Kasumi-1 (cell line): ENCODE measurements at regions not wholly inside any gene's neighbourhood (a gene's known extent, or its start where the extent isn't known, plus 50 kb on each side); places are given as distances from the start of the nearest gene placed in this dataset.
"Not testable (repeated sequence)": the region's sequence is repeated elsewhere in the genome, so short reads cannot be mapped to it uniquely, and the experiment has no call there.

Experiments
- DNase-seq, 2 experiments: peaks; one replicate each; lab custom pipeline; 2025; lab: John Stamatoyannopoulos, UW

DNA sequence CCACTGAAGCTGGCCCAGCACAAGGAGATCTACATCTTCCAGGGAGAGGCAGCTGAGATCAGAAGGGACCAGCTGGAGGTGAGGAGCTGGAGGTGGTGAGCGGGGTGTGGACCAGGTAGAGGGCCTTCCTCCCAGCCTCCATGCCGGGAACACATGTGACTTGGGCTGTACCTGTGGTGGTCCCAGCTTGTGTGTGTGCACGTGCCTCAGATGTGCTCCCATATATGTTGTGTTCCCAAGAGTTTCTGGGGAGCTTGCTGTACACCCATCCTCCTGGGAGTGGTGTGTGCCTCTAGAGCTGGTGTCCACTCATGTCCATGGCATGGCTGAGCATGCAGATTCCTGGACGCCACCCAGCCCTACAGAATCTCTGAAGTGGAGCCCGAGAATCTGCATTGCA, 183.7 kb upstream of the AKAP13 start:
- not testable (repeated sequence) for DNase-seq

DNA sequence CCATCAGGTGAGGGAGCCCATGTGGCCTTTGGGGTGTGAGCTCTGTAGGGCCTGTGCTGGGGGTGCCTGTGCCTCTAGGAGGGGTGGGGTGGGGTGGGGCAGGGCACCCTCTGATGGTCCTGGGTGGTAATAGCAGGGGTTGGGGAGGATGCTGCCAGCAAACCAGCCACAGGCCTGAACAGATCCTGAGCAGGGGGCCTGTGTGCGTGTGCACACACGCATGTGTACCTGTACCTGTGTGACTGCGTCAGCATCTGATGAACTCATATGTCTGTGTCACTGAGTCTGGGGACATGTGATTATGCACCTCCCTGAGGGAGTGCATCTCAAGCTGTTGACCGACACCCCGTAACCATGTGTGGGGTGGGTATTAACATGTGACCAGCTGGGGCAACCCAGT, 182.8 kb upstream of the AKAP13 start:
- not testable (repeated sequence) for DNase-seq

DNA sequence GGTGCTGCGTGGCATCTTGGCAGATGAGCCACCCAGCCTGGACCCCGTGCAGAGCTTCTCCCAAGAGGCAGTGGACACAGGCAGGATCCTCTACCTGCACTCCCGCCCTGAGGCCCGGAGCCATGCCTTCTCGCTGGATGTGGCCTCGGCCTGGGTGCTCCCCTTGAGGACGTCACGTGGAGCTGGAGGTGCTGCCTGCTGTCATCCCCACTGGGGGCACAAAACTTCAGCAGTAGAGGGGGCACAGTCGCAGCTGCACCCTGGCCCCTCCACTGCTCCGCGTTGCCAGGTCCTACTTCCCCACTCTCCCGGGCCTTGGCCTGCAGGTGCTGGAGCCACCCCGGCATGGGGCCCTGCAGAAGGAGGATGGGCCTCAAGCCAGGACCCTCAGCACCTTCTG, 182.0 kb upstream of the AKAP13 start:
- not testable (repeated sequence) for DNase-seq

DNA sequence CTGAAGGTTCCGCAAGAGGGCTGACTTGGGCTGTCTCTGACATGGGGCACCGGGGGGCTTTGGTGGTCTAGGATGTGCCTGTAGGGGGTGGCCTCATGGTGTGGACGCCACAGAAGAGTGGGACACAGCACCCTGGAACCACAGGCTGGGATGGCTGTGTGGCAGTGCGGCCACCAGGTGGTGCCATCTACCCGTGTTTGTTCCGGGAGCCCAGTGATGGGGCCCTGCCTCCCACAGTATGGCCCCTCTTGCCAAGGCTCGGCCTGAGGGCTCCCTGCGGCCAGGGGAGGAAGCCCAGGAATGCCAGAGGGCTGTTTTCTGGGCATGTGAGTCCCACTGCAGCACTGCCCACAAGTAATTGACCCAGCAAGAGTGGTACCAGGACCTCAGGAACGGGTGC, 180.2 kb upstream of the AKAP13 start:
- not testable (repeated sequence) for DNase-seq

DNA sequence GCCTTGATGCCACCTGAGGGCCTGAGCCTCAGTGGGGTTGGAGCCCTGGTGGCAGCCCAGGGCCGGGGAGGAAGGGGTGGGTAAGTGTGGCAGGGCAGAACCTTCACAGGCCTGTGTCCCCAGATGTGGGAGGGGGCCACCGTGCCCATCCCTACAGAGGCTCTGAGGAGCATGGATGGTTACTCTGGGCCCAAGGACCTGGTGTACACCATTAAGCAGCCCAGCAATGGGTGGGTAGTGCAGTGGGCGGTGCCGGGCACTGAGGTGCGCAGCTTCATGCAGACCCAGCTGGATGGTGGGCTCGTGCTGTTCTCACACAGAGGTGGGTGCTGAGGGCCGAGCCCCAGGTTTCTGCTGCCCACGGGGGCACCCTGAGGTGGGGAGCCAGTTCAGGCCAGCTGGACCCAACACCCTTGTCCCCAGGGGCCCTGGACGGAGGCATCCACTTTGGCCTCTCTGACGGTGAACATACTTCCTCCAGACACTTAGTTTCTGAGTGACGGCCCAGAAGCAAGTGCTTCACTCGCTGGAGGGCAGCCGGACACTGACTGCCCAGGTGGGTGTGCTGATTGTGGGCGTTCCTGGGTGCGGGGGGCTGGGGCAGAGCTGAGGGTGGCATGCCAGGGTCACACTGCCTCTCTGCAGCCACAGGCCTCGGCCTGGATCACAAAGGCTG, 179.1 kb upstream of the AKAP13 start:
- DNase-seq: not testable (repeated sequence)

DNA sequence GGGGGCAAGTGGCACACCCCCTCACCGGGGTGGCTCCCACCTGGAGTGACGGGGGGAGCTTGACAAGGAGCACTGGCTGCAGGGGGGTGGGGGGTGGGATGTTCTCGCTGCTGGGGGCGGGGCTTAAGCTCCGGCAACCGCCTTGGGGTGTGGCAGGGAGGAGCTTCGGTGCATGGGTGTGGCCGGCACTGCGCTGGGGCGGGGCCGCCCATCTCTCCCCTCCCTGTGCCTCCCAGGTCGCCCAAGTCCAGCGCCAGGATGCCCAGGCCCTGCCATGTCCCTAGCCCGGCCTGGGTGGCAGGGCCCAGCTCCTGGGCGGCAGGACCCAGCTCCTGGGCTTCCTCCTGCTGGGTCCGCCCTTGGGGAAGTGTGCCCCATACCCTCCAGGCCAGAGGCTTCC, 175.9 kb upstream of the AKAP13 start:
- DNase-seq: not testable (repeated sequence)

DNA sequence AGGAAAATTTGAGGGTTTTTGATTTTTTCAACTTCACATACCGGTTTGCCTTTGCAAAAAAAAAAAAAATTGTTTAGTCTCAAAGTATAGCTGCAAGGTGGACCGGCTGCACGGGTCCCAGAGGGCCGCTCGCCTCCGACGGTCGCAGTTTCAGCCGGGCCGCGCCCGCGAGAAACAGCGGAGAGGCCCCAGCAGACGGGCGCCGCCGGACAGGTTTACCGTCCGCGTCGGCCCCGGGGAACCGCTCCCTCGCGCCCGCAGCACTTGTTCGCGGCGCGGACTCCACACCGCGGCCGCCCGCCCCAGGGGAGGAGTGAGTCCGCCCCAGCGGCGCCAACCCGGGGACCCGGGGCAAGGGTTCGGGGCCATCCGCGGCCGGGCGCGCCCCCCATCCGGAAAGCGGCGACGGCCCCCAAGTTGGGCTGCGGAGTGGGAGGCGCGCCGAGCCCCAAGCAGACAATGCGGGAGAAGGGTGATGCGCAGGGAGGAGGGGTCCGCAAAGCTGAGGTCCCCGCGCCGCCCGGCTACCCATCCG, 146.5 kb upstream of the AKAP13 start:
- DNase-seq: not testable (repeated sequence)

DNA sequence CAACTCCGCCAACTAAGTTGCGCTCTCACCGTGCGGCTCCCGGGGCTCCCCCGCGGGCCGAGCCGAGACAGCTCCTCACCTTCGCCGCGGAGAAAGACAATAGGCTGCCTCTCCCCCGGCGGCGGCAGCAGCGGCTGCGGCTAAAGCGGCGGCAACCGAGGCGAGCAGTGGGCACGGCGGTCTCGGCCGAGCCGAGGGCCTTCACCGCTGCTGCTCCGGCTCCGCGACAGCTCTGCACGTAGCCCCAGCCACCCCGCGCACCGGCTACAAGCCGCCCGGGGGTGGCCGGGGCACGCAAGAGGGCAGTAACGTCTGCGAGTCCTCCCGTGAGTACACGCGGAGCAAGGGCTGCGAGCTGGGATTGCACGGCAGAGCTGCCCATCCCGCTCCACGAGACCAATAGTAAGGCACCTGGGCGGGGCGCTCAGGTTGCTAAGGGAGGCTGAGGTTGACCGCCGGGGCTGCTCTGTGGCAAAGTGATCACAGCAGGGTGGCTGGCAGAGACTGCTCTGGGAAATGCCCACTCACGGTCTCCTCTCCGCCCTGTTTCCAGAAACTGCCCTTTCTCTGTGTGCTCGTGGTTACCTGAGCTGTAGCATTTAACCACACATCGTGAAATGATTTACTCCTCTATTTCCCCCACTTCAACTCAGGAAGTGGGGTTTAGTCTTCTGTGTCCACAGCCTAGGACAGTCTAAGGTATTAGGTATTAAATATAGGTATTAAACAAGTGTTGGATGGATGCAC, 145.8 kb upstream of the AKAP13 start:
- DNase-seq: not testable (repeated sequence)

DNA sequence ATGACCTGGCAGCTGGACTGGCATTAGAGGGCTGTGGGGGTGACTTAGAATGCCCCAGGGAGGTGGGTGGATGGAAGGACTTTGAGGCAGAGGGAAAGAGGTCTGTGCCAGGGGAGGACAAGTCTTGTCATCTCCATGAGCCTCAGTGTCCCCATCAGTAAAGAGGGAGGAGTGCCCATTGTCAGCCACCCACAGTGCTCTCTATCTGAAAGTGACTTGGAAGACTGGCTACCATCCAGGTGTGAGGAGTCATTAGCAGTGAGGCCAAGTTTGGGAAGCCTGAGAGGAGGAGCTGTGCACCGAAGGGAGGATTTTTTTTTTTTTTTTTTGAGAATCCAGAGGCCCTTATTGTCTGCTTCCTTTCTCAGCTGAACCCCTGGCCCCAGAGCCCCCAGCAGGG, 136.3 kb upstream of the AKAP13 start:
- DNase-seq: not testable (repeated sequence)

DNA sequence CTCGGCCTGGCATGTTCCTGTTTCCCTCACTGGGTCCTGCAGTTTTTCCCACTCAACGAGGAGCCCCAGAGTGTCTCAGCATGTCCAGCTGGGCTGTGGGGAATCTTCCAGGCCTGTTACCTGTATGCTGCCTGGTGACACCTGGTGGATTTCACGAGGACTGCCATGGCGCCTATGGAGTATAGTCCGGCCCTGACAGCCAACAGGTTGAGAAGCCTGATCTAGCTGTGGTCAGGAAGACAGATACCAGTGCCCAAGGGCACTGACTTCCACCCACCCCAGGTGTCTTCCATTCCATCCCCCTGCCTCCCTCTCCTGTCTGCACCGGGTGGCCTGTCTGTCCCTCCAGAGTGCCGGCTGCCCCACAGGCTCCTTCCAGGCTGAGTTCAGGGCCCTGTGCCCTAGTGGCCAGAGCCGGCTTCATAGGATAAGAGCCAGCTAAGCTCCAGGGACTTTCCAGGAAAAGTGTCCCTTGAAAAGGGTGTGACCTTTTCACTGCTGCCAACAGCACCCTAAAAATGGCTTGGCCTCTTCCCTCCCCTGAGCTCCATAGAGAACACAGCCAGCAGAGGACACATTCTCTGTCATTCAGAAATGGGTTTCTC, 129.4 kb upstream of the AKAP13 start:
- DNase-seq: not testable (repeated sequence)

DNA sequence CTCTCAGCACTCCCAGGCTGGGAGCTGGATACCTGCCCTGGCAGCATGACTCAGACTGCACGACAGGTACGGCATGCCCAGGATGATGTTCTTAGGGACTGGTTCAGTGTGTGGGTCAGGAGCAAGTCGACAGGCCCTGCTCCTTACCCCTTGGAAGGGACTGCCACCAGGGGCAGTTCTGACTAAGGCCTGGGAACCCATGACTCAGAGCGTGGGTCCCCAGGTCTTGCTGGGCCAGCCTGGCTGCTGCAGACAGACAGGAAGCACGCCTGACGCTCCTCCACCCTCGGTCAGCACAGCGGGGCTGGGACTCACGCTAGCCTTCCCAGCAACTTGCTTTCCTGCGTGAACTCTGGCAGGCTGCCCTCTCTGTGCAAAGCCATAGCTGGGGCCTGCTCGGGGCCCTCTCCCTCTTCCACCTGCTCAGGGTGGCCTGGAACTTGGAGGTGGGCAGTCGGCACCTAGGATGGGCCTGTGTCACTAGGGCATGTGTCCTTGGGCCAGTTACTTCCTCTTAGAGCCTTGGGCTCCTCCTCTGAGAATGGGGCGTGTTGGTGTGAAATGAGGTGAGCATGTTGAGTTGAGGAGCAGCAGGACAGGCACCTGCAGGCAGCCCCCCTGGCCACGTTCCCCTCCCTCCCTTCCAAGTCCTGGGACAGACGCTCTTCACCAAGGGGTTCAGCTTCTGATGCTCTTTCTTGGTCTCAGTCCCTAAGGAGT, 127.0 kb upstream of the AKAP13 start:
- not testable (repeated sequence) for DNase-seq

DNA sequence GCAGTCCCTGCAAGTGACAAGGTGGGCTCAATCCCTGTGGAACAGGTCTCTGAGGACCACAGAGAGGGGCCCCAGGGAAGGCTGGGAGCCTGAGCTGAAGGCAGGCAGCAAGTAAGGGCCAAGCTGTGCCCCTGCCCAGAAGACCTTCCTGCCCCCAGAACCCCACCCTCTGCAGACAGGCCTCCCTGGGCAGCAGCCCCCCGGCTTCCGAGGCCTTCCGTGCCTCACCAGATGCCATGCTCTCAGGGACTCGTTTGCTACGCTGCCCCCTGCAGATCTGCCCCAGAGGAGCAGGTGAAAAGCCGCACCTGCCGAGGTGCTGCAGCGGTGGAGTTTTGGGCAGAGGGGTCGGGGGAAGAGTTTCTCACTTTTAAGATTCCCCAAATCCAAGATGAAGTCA, 125.4 kb upstream of the AKAP13 start:
- DNase-seq: not testable (repeated sequence)

DNA sequence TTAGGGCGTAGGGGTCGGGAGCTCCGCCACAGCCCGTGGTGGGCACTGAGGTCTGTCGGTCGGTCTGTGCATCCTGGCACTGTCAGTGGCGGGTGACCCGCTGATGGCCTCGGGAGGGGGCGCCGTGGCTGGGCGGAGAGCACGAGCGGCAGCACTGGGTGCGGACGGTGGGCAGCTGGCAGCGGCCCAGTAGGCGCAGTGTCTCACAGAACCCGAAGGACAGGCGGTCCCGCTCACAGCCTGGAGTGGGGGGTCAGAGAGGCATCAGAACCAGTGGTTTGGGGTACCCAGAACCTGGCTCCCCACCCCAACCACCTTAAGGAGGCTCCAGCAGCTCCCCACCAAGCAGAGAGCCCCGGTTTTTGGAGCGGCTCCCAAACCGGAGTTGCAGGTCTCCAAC, 124.9 kb upstream of the AKAP13 start:
- DNase-seq: not testable (repeated sequence)

DNA sequence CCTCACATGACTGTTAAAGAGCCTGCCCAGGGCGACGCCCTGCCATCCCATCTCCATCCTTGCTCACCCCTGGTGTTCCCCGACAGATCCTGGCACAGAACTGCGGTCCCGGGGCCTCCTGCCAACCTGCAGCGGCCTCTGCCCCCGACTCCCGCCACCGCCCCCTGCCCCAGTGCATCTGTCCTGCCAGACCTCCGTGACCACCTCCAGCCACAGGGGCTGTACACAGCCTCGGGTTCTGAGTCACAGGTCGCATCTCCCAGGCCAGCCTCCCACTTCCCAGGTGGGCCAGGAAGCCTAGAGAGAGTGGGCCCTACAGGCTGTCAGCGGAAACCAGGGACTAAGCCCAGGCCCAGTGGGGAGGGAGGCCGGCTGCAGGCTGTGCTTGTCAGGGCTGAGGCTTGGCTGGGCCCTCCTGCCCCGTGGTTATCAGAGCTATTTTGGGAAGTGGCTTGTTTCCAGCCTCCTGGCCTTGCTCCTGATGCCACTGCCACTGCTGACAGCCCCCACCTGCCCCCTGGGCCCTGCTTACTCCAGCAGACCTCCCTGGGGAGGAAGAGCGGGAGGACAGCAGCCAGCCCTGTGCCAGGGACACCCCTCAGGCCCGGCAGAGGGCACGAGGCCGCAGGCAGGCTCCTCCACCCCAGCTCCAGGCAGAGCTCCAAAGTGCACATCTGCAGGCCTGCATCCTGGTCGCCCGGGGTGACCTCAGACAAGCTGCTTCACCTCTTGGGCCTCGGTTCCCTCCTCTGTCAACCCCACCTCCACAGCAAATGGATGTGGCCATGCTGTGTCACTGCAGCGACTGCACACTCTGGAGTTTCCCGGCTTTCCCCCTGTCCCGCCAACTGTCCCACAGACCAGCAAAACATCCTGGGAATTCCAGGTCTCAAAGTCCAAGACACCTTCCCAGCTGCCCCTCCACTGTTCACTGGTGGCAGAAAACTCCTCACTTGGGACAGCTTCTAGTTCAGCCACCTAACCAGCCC, 124.1 kb upstream of the AKAP13 start:
- DNase-seq: not testable (repeated sequence)

DNA sequence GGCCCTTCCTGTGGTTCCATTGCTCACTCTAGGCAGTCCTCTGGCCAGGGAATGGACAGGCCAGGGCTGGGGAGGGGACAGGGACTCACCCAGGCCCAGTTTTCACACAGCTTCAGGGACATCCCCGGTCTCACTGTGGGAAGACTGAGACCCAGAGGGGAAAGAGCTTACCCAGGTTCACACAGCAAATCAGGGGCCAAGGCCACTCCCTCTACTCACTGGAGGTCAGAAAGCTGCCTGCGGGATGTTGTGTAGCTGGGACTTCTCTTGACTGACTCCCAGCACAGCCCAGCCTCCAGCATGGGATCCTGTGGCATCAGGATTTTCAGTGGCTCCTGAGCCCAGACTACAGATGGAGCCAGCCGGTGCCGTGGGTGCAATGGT, 122.3 kb upstream of the AKAP13 start:
- DNase-seq: not testable (repeated sequence)

DNA sequence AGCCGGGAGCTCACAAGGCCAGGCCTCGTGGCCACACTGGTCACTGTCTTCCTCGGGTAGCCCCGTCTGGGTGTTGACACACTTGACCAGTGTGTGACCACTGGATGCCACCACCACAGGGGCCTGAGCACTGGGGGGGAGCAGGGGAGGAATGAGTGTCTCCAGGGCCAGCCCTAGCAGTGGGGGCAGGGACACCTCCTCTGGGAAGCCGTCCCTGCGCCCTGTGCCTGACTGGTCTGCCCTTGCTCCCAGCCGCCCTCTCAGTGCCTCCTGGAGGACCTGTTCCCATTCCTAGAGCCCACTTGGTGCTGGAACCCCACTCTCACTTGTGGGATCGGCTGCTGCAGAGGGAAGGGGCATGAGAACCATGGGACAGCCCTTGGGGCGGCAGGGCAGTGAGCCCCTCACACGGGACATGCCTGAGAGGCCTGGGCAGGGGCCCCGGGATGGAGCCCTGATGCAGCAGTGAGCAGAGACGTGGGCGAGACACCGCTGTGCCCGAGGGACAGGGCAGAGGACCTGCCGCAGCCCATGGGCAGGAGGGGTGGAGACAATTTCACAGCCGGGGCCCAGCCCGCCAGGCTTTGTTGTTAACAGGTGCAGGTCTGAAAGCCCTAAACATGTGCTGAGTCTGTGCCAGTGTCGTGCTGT, 121.7 kb upstream of the AKAP13 start:
- DNase-seq: not testable (repeated sequence)

DNA sequence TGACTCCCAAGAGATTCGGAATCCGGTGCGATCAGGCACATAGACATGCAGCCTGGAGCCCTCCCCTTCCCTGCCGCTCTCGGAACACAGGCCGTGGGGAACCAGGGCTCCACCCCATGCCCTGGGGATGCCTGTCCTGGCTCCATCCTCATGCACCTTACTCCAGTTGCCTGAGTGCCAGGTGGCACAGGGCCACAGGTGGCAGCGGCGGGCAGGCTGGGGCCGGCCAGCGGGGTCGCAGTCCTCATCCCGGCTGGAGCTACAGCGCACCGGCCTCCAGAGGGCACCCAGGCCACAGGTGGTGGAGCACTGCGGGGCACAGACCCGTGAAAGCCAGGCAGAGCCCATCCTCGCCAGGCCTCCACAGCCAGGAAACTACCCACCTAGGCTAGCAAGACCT, 119.9 kb upstream of the AKAP13 start:
- DNase-seq: not testable (repeated sequence)

DNA sequence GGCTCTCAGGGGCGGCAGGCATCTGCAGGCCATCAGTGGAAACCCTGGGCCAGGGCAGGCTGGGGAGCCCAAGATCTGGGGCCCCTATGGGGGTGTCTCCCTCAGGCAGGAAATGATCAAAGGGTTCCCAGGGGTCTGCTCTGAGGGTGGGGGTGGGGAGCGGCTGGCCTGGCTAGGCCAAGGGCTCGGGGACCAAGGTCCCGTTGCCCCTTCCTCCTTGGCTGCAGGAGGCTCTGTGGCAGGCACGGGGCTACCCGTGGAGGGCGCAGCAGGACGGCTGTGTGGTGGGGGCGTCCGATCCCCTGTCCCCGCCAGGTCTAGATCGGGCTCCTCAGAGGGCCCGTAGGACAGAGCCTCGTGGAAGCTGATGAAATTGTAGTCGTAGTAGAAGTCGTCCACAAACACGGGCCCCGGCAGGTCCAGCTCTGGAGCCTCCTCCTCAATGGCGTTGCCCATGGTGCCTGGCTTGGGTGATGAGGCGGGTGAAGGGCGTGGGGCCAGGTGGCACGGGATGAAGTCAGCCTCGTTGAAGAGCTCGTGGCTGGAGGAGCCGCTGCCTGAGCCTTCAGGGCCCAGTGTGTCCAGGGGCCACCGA, 117.8 kb upstream of the AKAP13 start:
- not testable (repeated sequence) for DNase-seq

DNA sequence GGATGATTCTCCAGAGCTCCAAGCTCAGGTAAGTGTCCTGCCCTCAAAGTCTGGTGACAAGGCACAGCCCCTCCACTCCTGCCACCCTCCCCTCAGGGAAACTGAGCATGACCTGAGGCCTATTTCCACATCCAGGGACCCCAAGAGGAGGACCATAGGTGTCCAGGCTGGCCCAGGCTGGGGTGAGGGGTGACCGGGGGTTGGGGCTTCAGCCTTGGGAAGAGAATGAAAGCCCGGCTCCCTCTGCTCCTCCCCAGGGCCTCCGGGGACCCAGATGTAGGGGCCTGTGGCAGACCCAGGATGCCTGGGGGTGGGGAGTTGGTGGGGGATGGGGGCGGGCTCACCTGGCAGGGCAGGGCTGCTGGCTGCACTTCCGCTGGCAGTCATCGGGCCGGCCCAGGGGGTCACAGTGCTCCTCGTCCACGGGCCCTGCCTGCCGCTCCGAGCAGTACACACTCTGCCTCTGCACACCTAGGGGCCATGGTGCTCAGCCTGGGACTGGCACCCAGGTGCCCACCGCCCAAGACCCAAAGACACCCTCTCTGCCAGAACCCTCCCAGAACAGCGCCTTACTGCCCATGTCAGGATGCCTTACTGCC, 116.5 kb upstream of the AKAP13 start:
- not testable (repeated sequence) for DNase-seq
